Activated CD4-positive, alpha-beta T cell treated with anti-CD3 and anti-CD28 coated beads, Interleukin-2, amount 10 ng/mL, durations not matched to agents 7 days and 5 days (primary cell): ENCODE measurements at regions not wholly inside any gene's neighbourhood (a gene's known extent, or its start where the extent isn't known, plus 50 kb on each side); places are given as distances from the start of the nearest gene placed in this dataset.
"Not testable (repeated sequence)": the region's sequence is repeated elsewhere in the genome, so short reads cannot be mapped to it uniquely, and the experiment has no call there.

Source experiments
- CTCF ChIA-PET: fragments of 350-600 bp; sonication (Branson Sonifier 250); formaldehyde crosslinking; loops from one replicate; lab custom pipeline; 2021; ENCODE audit warnings: antibody characterized with exemption; lab: Charles Lee
- POLR2A ChIA-PET: fragments of 350-600 bp; sonication (Branson Sonifier 250); formaldehyde crosslinking; loops from one replicate; lab custom pipeline; 2021; ENCODE audit warnings: antibody characterized with exemption; lab: Charles Lee
- DNase-seq: peaks from one replicate; pipeline ENCODE4 v3.0.0-alpha.2; 2020
- H3K27ac Mint-ChIP-seq: one replicate; pipeline ENCODE4 v1.8.0; 2021; ENCODE audit warnings: mild to moderate bottlenecking, moderate library complexity, mixed read lengths
- H3K27me3 Mint-ChIP-seq: one replicate; pipeline ENCODE4 v1.8.0; 2021; ENCODE audit warnings: mixed read lengths
- H3K36me3 Mint-ChIP-seq: one replicate; pipeline ENCODE4 v1.8.0; 2021; ENCODE audit warnings: low read depth, mixed read lengths
- H3K4me1 Mint-ChIP-seq: one replicate; pipeline ENCODE4 v1.8.0; 2021; ENCODE audit warnings: mixed read lengths
- H3K4me3 Mint-ChIP-seq: one replicate; pipeline ENCODE4 v1.8.0; 2021; ENCODE audit warnings: mild to moderate bottlenecking, moderate library complexity, mixed read lengths
- H3K9me3 Mint-ChIP-seq: one replicate; pipeline ENCODE4 v1.8.0; 2021; ENCODE audit warnings: mixed read lengths

DNA sequence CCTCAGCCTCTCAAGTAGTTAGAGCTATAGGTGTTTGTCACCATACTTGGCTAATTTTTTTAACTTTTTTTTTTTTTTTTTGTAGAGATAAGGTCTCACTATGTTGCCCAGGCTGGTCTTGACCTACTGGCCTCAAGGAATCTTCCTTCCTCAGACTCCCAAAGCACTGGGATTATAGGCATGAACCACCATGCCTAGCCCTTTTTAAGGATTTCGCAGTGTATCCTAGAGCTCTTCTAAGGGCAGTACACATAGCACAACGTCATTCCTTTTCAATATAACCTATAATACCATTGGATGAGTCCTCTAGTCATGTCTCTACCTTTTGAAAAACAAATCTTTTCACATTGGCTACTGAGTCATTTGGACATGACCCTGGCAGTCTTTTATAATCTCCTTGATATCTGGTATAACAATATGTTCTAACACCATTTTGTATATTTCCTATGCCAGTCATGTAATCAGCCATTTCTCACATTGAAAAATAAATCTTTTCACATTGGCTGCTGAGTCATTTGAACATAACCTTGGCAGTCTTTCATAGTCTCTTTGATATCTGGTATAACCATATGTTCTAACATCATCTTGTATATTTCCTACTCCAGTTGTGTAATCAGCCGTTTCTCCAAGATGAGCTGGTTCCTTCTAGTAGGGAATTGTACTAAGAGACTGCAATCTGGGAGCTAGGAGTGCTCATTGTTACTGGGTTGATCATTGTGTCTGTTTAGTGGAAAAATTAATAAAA is 944.7 kb downstream of the MCTP2 start:
- H3K36me3 Mint-ChIP-seq = no peaks in the 10 kb centered on the region
- no peak for DNase-seq
- H3K4me1 Mint-ChIP-seq = no peaks in the 10 kb centered on the region
- no peaks in the 10 kb centered on the region for H3K27me3 Mint-ChIP-seq
- H3K4me3 Mint-ChIP-seq = no peak overlapping the region
- no peaks in the 10 kb centered on the region for H3K9me3 Mint-ChIP-seq
- ChIA-PET CTCF (no interaction called here), POLR2A (no interaction called here)
- H3K27ac Mint-ChIP-seq = no peak overlapping the region

DNA sequence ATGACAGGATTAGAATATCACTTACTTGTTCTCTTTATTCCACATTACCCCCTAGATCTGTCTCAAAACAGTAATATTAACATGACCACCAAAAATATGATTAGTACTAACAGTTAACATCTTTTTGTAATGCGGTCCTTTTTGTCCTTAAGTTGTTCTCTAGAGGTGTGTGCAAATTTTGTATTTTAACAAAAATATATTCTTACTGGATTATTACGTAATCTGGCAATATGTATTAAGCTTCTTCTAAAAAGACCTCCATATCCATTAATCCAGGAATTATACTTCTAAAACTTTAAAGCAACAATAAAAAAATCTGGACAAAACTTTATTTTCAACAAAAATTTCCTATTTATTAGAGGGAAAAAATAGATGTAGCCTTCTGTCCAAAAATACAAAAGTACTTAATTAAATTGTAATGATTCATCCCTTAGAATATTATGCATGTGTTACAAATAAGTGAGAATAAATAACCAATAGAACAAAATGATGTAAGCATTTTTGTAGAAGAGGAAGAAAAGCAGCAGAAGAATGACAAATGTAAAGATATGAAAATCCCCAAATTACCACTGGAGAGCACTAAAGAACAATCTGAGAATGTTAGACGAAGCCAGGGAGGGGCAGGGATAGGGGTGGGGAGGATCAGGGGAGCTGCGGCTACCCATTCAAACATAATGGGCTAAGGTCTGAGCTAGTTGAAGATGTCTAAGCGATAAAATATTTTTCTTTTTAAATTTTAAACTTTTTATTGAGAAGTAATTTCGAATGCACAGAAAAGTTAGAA is 945.6 kb downstream of the MCTP2 start:
- CTCF ChIA-PET = no interaction called here

GRCh38 chr15:95180530-95180929 is 949.2 kb downstream of the MCTP2 start:
- CTCF ChIA-PET = no interaction called here
- H3K4me3 Mint-ChIP-seq = no peak overlapping the region
- H3K9me3 Mint-ChIP-seq = no peaks in the 10 kb centered on the region
- no peak for DNase-seq
- H3K27ac Mint-ChIP-seq = no peak overlapping the region
- H3K4me1 Mint-ChIP-seq = no peaks in the 10 kb centered on the region
- POLR2A ChIA-PET = no interaction called here
- no peaks in the 10 kb centered on the region for H3K27me3 Mint-ChIP-seq
- no peaks in the 10 kb centered on the region for H3K36me3 Mint-ChIP-seq

More for the DNA sequence above, 945.6 kb downstream of the MCTP2 start:
- no peaks in the 10 kb centered on the region for H3K4me1 Mint-ChIP-seq
- no peak overlapping the region for H3K4me3 Mint-ChIP-seq
- H3K27ac Mint-ChIP-seq = no peak overlapping the region
- H3K27me3 Mint-ChIP-seq = no peaks in the 10 kb centered on the region
- no peak for DNase-seq
- H3K9me3 Mint-ChIP-seq = no peaks in the 10 kb centered on the region
- POLR2A ChIA-PET = no interaction called here
- no peaks in the 10 kb centered on the region for H3K36me3 Mint-ChIP-seq

DNA sequence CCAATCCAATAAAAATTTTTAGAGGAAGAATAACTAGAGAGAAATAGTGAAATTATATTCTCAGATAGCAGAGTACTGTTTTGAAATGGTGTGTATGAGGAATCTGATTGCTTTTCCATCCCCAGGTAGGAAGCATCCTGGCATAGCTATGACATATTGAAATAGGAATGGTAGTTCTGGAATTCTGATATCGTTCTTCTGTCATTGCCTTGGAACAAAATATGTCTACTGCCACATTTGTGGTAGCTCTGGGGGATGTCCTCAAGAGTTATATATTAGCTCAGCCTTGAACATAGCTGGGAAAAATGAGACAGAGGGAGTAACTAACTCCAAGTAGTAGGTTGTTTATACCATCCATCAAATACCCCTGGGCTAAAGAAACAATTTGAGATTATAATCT is 950.7 kb downstream of the MCTP2 start:
- Mint-ChIP-seq H3K36me3 (no peaks in the 10 kb centered on the region), H3K9me3 (peaks cover 2% of the 10 kb centered on the region), H3K4me3 (no peak overlapping the region), H3K27ac (no peak overlapping the region), H3K27me3 (no peaks in the 10 kb centered on the region), H3K4me1 (no peaks in the 10 kb centered on the region)
- DNase-seq = no peak
- ChIA-PET CTCF (no interaction called here), POLR2A (no interaction called here)

- Mint-ChIP-seq H3K9me3 (peaks cover 2% of the 10 kb centered on the region), H3K36me3 (no peaks in the 10 kb centered on the region), H3K27me3 (no peaks in the 10 kb centered on the region), H3K4me3 (no peak overlapping the region), H3K27ac (no peak overlapping the region), H3K4me1 (no peaks in the 10 kb centered on the region)
- POLR2A ChIA-PET = no interaction called here
- no peak for DNase-seq
- CTCF ChIA-PET = no interaction called here
These were observed 961.6 kb downstream of the MCTP2 start for GRCh38 chr15:95192923-95193322.

GRCh38 chr15:95194746-95195145 is 963.4 kb downstream of the MCTP2 start:
- Mint-ChIP-seq H3K27me3 (no peaks in the 10 kb centered on the region), H3K36me3 (no peaks in the 10 kb centered on the region), H3K4me1 (no peaks in the 10 kb centered on the region), H3K9me3 (peaks cover 2% of the 10 kb centered on the region), H3K27ac (no peak overlapping the region), H3K4me3 (no peak overlapping the region)
- POLR2A ChIA-PET = no interaction called here
- CTCF ChIA-PET = no interaction called here
- no peak for DNase-seq

- Mint-ChIP-seq H3K9me3 (peaks cover 10% of the 10 kb centered on the region), H3K4me3 (no peak overlapping the region), H3K36me3 (no peaks in the 10 kb centered on the region), H3K27ac (no peak overlapping the region), H3K4me1 (no peaks in the 10 kb centered on the region), H3K27me3 (no peaks in the 10 kb centered on the region)
- ChIA-PET POLR2A (no interaction called here), CTCF (no interaction called here)
- no peak for DNase-seq
These were observed 965.0 kb downstream of the MCTP2 start for GRCh38 chr15:95196176-95196915.

- Mint-ChIP-seq H3K27ac (no peak overlapping the region), H3K27me3 (no peaks in the 10 kb centered on the region), H3K9me3 (peaks cover 18% of the 10 kb centered on the region), H3K36me3 (no peaks in the 10 kb centered on the region), H3K4me1 (no peaks in the 10 kb centered on the region), H3K4me3 (no peak overlapping the region)
- ChIA-PET POLR2A (no interaction called here), CTCF (no interaction called here)
- DNase-seq = no peak
These were observed 971.4 kb downstream of the MCTP2 start for GRCh38 chr15:95202569-95203349.

DNA sequence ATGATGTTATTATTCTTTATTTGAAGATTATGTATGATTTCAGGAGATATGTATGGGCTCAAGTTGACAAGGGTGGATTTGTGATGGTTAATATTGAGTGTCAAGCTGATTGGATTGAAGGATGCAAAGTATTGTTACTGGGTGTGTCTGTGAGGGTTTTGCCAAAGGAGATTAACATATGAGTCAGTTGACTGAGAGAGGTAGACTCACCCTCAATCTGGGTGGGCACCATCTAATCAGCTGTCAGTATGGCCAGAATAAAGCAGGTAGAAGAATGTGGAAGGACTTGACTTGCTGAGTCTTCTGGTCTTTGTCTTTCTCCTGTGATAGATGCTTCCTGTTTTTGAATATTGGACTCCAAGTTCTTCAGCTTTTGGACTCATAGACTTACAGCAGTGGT is 973.7 kb downstream of the MCTP2 start:
- DNase-seq = no peak
- peaks cover 20% of the 10 kb centered on the region for H3K9me3 Mint-ChIP-seq
- H3K4me1 Mint-ChIP-seq = no peaks in the 10 kb centered on the region
- no peak overlapping the region for H3K4me3 Mint-ChIP-seq
- H3K27ac Mint-ChIP-seq = no peak overlapping the region
- POLR2A ChIA-PET = no interaction called here
- CTCF ChIA-PET = no interaction called here
- no peaks in the 10 kb centered on the region for H3K36me3 Mint-ChIP-seq
- H3K27me3 Mint-ChIP-seq = no peaks in the 10 kb centered on the region

DNA sequence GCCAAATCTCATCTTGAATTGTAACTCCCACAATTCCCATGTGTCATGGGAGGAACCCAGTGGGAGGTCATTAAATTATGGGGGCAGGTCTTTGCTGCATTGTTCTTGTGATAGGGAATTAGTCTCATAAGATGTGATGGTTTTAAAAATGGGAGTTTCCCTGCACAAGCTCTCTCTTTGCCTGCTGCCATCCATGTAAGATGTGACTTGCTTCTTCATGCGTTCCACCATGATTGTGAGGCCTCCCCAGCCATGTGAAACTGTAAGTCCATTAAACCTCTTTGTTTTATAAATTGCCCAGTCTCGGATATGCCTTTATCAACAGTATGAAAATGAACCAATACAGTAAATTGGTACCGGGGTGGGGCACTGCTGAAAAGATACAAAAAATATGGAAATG is 974.5 kb downstream of the MCTP2 start:
- H3K27me3 Mint-ChIP-seq, POLR2A ChIA-PET, DNase-seq, H3K27ac Mint-ChIP-seq, H3K4me1 Mint-ChIP-seq, CTCF ChIA-PET, H3K36me3 Mint-ChIP-seq, H3K4me3 Mint-ChIP-seq: not testable (repeated sequence)
- H3K9me3 Mint-ChIP-seq = peaks cover 14% of the 10 kb centered on the region

- no peak overlapping the region for H3K27ac Mint-ChIP-seq
- POLR2A ChIA-PET = no interaction called here
These were observed 976.7 kb downstream of the MCTP2 start for GRCh38 chr15:95208071-95208470.

DNA sequence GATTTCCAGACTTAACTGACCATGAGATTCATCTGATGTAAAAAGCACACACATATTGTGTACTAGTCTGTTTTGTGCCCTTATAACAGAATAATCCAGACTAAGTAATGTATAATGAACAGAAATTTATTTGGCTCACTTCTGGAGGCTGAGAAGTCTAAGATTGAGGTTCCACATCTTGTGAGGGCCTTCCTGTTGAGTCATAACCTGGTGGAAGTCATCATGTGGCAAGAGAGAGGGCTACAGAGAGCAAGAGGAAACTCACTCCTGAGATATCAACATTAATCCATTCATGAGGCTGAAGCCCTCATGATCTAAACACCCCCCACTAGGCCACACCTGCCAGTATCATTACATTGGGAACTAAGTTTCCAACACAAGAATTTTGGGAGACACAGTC is 977.6 kb downstream of the MCTP2 start:
- DNase-seq = no peak
- H3K36me3 Mint-ChIP-seq = no peaks in the 10 kb centered on the region
- H3K4me3 Mint-ChIP-seq = no peak overlapping the region
- ChIA-PET CTCF (no interaction called here), POLR2A (no interaction called here)
- peaks cover 7% of the 10 kb centered on the region for H3K9me3 Mint-ChIP-seq
- H3K27me3 Mint-ChIP-seq = no peaks in the 10 kb centered on the region
- no peak overlapping the region for H3K27ac Mint-ChIP-seq
- no peaks in the 10 kb centered on the region for H3K4me1 Mint-ChIP-seq

More at GRCh38 chr15:95208071-95208470, 976.7 kb downstream of the MCTP2 start:
- CTCF ChIA-PET = no interaction called here
- no peak for DNase-seq
- Mint-ChIP-seq H3K27me3 (no peaks in the 10 kb centered on the region), H3K4me3 (no peak overlapping the region), H3K4me1 (no peaks in the 10 kb centered on the region), H3K9me3 (peaks cover 7% of the 10 kb centered on the region), H3K36me3 (no peaks in the 10 kb centered on the region)
